ENCODE measurements at regions not wholly inside any gene's neighbourhood (a gene's known extent, or its start where the extent isn't known, plus 50 kb on each side); places are given as distances from the start of the nearest gene placed in this dataset.

GRCh38 chr17:55634702-55635101, 88.0 kb downstream of the TMEM100 start:
- no peak for DNase-seq (ENCODE audit: low spot score)

- no peak for DNase-seq (ENCODE audit: low spot score)
These were observed 89.8 kb downstream of the TMEM100 start for GRCh38 chr17:55632893-55633292.

DNA sequence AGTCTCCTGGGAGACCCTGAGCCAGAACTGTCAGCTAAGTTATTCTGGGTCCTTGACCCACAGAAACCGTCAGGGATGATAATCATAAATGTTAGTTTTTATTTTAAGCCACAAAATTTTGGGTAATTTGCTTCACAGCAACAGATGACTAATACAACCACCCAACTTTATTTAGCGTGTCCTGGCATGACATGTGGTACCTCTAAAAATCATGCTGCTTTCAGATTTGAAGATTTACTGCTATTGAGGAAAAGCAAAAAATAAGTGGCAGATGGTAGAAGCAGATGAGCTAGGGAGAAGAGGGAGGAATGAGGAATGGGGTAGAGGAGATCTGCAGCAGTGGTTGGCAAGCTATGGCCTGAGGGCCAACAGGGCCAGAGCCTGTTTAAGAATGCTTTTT, 90.4 kb downstream of the TMEM100 start:
- no peak for DNase-seq (ENCODE audit: low spot score)

DNA sequence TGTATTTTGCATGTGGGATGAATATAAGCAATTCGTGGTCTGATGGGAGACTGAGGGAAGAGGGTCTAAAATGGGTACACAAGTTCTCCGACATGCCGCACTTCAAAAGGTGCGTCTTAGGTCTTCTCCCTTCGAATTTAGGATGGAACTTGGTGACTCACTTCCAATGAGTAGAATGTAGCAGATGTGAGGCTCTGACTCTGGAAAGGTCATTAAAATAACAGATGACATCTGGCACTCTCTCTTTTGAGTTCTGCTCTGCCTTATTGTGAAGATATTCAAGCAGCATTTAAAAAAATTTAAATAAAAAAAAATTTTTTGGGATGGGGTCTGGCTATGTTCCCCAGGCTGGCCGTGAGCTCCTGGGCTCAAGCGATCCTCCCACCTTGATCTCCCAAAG, 92.7 kb downstream of the TMEM100 start:
- no peak for DNase-seq (ENCODE audit: low spot score)

DNA sequence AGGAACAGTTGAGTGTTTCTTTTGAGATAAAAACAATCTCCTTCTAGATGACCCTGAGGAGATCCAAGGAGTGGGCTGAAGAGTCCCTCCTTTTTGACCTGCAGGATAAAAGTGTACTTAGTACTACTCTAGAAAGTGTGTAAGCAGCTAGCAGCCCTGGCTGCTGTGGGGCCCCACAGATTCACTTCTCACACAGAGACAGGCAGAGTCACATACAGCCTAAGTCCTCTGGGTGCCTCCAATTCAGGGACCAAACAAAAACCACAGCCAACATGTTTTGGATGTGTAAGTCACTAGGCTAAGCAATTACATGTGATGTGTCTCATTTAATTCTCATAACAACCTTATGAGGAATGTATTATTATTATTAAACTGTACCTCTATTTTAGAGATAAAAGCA, 97.1 kb downstream of the TMEM100 start:
- no peak for DNase-seq (ENCODE audit: low spot score)

DNA sequence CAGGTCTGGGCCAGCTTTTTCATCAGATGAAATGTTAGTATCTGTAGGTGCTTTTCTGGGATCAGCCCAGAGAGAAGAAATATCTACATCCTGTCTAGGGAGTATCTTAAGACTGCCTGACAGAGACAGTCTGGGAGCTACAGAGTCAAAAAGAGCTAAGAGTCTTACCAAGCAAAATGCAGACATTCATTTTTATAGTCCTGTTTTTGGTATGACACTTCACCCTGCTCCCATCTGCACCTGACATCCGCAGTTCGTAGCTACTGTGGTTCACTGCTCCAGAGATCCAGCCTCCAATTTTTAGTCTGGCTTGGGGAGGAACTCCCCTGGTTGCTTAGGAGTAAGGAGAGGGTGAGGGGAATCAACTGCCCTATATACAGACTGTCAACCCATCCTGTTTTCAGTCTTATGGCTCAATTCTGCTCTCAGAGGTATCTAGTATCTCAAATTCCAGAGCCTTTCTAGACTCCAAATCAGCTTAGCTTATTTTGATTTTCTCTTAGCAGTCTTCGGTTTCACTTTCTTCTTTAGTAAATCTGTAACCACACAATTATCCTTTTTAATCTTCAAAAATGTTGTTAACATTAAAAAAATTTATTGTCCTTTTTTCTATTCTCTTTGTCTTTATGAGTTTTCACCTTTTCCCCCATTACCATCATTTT, 97.8 kb downstream of the TMEM100 start:
- no peak for DNase-seq (ENCODE audit: low spot score)

- DNase-seq (ENCODE audit: low spot score): no peak
These were observed 100.1 kb downstream of the TMEM100 start for GRCh38 chr17:55622547-55622946.

DNA sequence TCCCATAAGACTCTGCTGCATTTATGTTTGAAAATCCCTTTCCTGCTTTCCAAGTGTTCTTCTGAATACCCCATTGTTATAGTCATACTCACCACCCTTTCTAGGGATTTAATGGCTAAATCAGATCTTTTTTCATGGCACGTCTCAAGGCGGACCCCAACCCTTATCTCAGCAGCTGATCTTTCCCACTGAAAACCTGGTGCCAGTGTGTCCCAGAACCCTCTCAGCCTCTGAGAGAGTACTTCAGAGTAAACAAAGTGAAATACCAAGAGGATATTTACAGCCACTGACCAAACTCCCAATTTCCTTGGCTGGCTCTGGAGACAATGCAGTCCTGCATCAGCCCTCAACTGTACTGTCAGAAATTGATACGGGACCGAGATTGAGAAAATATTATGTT, 101.7 kb downstream of the TMEM100 start:
- DNase-seq (ENCODE audit: low spot score): no peak

DNA sequence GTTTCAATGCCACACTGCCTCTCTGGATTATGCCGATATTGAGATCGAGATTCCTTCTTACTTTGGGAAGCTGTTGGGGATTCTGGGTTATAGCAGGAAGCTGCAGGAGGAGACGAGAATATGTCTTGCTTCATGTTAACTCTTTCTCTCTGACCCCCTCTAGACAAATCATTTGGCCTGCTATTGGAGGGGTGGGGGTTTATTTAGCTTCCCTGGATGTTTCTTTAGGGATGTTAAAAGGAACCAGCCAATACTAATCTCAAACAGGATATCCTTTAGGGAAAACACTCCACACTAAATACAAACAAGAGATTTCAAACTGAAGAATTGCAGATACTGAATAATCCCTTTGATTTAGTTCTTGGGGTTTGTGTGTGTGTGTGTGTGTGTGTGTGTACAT, 102.6 kb downstream of the TMEM100 start:
- DNase-seq (ENCODE audit: low spot score): no peak

GRCh38 chr17:55617441-55617840, 105.2 kb downstream of the TMEM100 start:
- no peak for DNase-seq (ENCODE audit: low spot score)

DNA sequence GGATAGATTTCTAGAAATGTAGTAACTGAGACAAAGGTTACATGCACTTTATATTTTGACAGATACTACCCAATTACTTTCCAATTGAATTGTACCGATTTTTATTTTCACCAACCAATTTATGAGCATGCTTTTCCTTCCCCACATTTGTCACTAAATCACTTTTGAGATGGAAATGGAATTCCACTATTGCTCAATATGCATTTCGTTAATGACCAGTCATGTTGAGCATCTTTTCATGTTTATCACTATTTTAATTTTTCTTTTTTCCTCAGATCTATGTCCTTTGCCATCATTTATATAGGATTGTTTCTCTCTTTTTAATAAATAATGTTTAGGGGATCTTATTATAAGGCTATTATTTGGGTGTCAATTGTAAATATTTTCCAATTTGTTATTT, 102.8 kb upstream of the SMIM36 start:
- no peak for DNase-seq (ENCODE audit: low spot score)

DNA sequence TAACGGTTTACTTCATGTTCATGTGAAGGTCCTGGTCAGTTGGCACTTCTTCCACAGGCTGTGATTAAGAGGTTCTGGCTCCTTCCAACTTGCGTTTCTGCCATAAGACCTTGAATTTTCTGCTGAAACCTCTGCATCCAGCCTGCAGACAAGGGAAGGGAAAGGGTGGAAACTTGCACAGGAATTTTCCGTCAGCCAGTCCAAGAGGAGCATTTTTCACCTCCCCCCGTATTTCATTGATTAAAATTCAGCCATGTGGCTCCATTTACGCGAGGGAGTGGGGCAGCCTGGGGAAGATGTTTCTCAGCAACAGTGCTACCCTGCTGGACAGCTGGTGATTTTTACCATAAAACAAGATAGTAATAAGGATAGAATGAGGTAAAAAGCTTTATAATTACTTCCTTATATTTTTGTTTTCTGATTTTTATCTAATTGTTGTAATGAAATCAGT, 101.5 kb upstream of the SMIM36 start:
- no peak for DNase-seq (ENCODE audit: low spot score)

- peak; percentile 78 for DNase-seq (ENCODE audit: low spot score)
These were observed 96.6 kb upstream of the SMIM36 start for GRCh38 chr17:55607731-55608341.

GRCh38 chr17:55606488-55606815, 95.2 kb upstream of the SMIM36 start:
- no peak for DNase-seq (ENCODE audit: low spot score)

- DNase-seq (ENCODE audit: low spot score): no peak
These were observed 94.6 kb upstream of the SMIM36 start for GRCh38 chr17:55605705-55606487.

- no peak for DNase-seq (ENCODE audit: low spot score)
These were observed 90.7 kb upstream of the SMIM36 start for GRCh38 chr17:55601874-55602364.

DNA sequence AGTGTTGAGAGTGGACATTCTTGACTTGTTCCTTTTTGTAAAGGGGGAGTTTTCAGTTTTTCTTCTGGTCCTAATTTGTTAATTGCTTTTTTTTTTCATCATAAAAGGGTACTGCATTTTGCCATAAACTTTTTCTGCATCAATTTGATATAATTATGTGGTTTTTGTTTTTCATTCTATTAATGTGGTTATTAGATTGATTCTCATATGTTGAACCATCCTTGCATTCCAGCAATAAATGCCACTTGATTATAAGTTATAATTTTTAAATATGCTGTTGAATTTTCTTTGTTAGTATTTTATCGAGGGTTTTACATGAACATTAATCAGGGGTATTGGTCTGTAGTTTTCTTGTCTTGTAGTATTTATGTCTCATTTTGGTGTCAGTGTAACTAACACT, 87.2 kb upstream of the SMIM36 start:
- DNase-seq (ENCODE audit: low spot score): no peak

DNA sequence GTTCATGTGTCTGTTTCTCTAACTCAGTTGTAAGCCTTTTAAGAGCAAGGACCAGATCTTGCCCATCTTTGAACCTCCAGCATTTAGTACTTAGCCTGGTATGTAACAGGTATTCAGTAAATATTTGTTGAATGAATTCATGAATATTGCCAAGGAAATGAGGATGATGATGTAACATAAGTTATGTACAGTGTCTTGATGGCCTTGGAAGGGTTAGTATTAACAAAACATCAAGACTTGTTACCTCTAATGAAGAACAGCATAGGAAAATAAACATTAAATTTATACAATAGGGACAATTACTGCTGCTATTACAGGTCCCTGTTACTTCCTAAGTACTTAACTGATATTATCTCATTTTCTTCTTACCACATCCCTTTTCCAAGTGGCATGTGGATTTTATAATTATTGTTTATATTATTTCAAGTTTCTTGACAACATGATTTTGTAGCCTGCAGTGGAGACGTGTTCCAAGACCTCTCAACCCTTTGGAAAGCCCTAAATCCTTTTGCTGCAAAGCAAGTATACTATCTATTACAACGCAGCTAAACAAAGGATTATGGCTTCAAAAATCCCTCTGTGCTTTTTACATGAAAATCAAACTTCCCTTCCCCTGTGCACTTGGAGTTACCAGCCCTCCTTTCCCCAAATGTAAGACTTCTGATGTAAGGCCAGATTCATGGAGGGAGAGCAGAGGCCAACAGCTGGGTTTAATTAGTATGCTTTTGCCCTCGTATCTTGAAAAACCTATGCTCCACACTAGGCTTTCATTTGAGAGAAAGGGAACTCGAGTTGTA, 77.4 kb upstream of the SMIM36 start:
- DNase-seq (ENCODE audit: low spot score): no peak

DNA sequence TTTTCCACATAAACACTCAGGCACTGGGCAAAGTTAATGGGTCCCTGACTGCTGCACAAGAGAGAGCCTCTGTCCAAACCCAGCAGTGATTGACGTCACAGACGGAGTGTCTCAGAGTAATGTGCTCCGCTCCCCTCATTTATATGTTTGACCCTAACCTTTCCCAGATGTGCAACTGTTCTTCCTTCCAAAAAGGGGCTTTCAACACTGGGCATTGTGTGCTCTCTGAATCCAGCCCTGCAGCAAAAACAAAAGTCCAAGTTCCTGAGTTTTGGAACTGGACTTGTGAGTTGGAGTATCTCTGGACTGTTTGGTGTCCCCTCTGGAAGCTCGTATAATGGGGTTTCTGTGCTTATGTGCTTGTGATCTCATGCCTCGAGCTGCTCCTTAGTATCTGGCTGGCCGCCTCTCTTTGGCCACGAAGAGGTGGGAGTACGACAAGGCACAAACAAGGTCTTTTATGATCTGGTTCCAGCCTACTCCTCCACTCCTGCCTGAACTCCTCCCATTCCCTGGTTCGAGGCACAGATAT, 76.4 kb upstream of the SMIM36 start:
- no peak for DNase-seq (ENCODE audit: low spot score)

- no peak for DNase-seq (ENCODE audit: low spot score)
These were observed 74.4 kb upstream of the SMIM36 start for GRCh38 chr17:55585629-55586028.

DNA sequence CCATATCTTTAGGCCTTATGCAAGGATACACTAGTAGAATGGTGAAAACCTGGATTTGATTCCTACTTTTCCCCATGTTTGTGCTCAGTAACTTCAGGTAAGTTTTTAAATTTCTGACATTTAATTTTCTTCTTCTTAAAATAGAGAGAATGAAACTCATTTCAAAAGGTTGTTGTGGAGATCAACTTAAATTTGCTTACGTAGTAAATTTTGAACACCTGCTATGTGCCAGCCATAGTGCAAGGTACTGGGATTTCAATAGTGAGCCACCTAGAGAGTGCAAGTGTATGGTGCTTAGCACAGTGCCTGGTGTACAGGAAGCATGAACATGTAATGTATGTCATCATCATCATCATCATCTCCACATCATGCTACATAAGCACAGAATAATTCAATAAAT, 73.6 kb upstream of the SMIM36 start:
- DNase-seq (ENCODE audit: low spot score): no peak
